K562 (cell line): ENCODE measurements at regions not wholly inside any gene's neighbourhood (a gene's known extent, or its start where the extent isn't known, plus 50 kb on each side); places are given as distances from the start of the nearest gene placed in this dataset.

ENCODE experiments used
- CHCHD3 ChIP-seq: fragments of 250-450 bp; sonication (Bioruptor Pico); IDR thresholded peaks from 2 replicates; pipeline ENCODE4 v2.1.2; 2022; ENCODE audit warnings: mild to moderate bottlenecking
- CREM ChIP-seq: IDR thresholded peaks from 2 replicates; pipeline ENCODE4 v1.6.1; 2014; ENCODE audit warnings: antibody characterized with exemption, low read depth
- CTCF ChIP-seq, 3 experiments: IDR thresholded peaks in 2 of 3; conservative IDR thresholded peaks in 1 of 3; 2 replicates each; pipeline ENCODE4 v1.5.1; 2011 to 2012; ENCODE audit warnings: low read length in 3 of 3, mild to moderate bottlenecking in 3 of 3, control low read depth in 2 of 3, improper control_type of control experiment in 1 of 3, inconsistent platforms in 1 of 3, low read depth in 1 of 3, mixed read lengths in 1 of 3, moderate library complexity in 1 of 3; ENCODE audit not compliant: insufficient read depth in 2 of 3
- EP300 ChIP-seq: IDR thresholded peaks from 2 replicates; pipeline ENCODE4 v1.6.1; 2012; ENCODE audit warnings: low read length, improper control_type of control experiment
- FOXJ3 ChIP-seq: sonication (generic); formaldehyde crosslinking; IDR thresholded peaks from 2 replicates; pipeline ENCODE4 v1.4.0; 2020; ENCODE audit warnings: mild to moderate bottlenecking, missing genetic modification reagents
- NR3C1 ChIP-seq: sonication (generic); formaldehyde crosslinking; IDR thresholded peaks from 2 replicates; pipeline ENCODE4 v1.8.1; 2022; ENCODE audit warnings: missing genetic modification reagents
- PTBP1 ChIP-seq: fragments of 200-400 bp; formaldehyde crosslinking; IDR thresholded peaks from 2 replicates; pipeline ENCODE4 v1.6.1; 2017; ENCODE audit warnings: low read depth, low read length
- SPI1 ChIP-seq: IDR thresholded peaks from 2 replicates; pipeline ENCODE4 v1.6.1; 2011; ENCODE audit warnings: low read depth, low read length, control low read depth, borderline replicate concordance
- TF ChIP-seq, protein P1 (sequence below): sonication (generic); formaldehyde crosslinking; IDR thresholded peaks from 2 replicates; pipeline ENCODE4 v1.8.1; 2023; ENCODE audit warnings: missing genetic modification reagents, mild to moderate bottlenecking, borderline replicate concordance

GRCh38 chr1:4515727-4516289 is 138.6 kb upstream of the AJAP1 start:
- TF ChIP-seq PTBP1, result no peak
- no peak for TF ChIP-seq CHCHD3 (CRISPR knock-in tag)
- TF ChIP-seq, protein P1, sequence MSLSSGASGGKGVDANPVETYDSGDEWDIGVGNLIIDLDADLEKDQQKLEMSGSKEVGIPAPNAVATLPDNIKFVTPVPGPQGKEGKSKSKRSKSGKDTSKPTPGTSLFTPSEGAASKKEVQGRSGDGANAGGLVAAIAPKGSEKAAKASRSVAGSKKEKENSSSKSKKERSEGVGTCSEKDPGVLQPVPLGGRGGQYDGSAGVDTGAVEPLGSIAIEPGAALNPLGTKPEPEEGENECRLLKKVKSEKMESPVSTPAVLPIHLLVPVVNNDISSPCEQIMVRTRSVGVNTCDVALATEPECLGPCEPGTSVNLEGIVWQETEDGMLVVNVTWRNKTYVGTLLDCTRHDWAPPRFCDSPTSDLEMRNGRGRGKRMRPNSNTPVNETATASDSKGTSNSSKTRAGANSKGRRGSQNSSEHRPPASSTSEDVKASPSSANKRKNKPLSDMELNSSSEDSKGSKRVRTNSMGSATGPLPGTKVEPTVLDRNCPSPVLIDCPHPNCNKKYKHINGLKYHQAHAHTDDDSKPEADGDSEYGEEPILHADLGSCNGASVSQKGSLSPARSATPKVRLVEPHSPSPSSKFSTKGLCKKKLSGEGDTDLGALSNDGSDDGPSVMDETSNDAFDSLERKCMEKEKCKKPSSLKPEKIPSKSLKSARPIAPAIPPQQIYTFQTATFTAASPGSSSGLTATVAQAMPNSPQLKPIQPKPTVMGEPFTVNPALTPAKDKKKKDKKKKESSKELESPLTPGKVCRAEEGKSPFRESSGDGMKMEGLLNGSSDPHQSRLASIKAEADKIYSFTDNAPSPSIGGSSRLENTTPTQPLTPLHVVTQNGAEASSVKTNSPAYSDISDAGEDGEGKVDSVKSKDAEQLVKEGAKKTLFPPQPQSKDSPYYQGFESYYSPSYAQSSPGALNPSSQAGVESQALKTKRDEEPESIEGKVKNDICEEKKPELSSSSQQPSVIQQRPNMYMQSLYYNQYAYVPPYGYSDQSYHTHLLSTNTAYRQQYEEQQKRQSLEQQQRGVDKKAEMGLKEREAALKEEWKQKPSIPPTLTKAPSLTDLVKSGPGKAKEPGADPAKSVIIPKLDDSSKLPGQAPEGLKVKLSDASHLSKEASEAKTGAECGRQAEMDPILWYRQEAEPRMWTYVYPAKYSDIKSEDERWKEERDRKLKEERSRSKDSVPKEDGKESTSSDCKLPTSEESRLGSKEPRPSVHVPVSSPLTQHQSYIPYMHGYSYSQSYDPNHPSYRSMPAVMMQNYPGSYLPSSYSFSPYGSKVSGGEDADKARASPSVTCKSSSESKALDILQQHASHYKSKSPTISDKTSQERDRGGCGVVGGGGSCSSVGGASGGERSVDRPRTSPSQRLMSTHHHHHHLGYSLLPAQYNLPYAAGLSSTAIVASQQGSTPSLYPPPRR (CRISPR knock-in tag), result no peak
- no peak for TF ChIP-seq NR3C1
- no peak for TF ChIP-seq EP300
- no peak for TF ChIP-seq FOXJ3 (CRISPR knock-in tag)
- TF ChIP-seq SPI1, result no peak
- TF ChIP-seq CREM, result no peak
- no peak for TF ChIP-seq CTCF (IDR thresholded peaks at IDR 0.05 in 2 of 3, conservative IDR thresholded peaks at IDR 0.05 in 1 of 3; ENCODE audit: insufficient read depth in 2 of 3, low read depth in 1 of 3, low read length in 3 of 3)
